SH-SY5Y (cell line): ENCODE measurements at regions not wholly inside any gene's neighbourhood (a gene's known extent, or its start where the extent isn't known, plus 50 kb on each side); places are given as distances from the start of the nearest gene placed in this dataset.

Source experiments
- GATA2 ChIP-seq: IDR thresholded peaks from 2 replicates; pipeline ENCODE4 v1.6.1; 2011; ENCODE audit warnings: mild to moderate bottlenecking, low read depth, low read length
- GATA3 ChIP-seq: IDR thresholded peaks from 2 replicates; pipeline ENCODE4 v1.6.1; 2011; ENCODE audit warnings: low read depth, mild to moderate bottlenecking, low read length, moderate library complexity

DNA sequence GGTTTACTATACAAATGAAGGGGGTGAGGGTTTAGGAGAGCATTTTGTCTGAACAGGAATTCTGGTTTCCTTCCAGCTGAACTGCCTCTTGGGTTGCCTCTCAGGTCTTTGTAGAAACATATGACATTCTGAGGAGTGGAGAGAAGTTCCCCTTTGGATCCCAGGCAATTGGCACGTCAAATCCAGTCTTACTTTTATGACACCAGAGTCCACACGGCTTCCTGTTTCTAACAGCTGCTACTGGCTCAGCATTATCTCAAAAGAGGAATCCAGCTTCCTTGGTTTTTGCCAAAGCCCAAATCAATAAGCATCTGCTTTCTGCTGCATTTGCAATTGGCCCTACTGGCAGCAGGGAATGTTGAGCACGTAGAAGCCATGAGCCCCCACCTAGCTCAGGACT, 97.6 kb upstream of the FAM20A start:
- TF ChIP-seq GATA2, result no peak
- TF ChIP-seq GATA3, result no peak
